GM12801 (cell line): ENCODE measurements at regions not wholly inside any gene's neighbourhood (a gene's known extent, or its start where the extent isn't known, plus 50 kb on each side); places are given as distances from the start of the nearest gene placed in this dataset.

ENCODE experiments used
- TF ChIP-seq, protein P1 (sequence below): IDR thresholded peaks from one replicate; pipeline ENCODE4 v1.5.1; 2011; ENCODE audit warnings: control low read depth; ENCODE audit not compliant: insufficient read length; ENCODE audit errors: extremely low read depth

DNA sequence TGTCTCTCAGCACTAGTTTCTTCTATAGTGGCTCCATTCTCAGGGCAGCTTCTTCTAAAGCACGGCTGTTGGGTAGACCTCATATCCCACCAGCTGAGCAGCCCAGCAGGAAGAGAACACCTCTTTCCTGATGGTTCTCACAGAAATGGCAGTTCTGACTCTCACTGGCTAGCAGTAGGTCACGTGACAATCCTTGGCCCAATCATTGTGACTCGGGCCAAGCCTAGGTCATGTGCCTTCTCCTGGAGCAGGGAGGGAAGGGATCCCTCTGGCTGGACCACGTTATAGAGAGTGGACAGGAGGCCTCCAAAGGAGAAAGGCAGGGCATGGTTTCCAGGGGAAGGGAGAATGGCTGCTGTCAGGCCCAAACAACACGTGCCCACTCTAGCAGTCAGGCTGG lies 149.1 kb downstream of the AACS start:
- TF ChIP-seq, protein P1, sequence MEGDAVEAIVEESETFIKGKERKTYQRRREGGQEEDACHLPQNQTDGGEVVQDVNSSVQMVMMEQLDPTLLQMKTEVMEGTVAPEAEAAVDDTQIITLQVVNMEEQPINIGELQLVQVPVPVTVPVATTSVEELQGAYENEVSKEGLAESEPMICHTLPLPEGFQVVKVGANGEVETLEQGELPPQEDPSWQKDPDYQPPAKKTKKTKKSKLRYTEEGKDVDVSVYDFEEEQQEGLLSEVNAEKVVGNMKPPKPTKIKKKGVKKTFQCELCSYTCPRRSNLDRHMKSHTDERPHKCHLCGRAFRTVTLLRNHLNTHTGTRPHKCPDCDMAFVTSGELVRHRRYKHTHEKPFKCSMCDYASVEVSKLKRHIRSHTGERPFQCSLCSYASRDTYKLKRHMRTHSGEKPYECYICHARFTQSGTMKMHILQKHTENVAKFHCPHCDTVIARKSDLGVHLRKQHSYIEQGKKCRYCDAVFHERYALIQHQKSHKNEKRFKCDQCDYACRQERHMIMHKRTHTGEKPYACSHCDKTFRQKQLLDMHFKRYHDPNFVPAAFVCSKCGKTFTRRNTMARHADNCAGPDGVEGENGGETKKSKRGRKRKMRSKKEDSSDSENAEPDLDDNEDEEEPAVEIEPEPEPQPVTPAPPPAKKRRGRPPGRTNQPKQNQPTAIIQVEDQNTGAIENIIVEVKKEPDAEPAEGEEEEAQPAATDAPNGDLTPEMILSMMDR: no peak

DNA sequence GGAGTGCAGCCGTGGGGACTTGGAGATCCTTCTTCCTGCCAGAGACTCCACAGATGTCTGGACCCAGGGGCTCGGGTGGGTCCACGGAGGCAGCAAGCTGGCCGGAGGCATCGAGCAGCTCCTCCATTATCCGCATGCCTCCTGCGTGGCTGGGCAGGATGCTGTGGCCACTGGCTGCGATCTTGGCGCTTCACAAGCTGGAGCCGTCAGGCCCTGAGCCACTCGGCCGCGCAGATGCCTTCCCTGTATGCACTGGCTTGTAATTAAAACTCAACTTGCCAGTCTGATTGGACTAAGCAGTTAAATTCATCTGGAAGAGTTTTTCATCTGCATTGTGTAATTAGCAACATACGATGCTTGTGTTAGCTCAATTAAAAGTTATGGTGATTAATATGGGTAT lies 151.5 kb downstream of the AACS start:
- TF ChIP-seq, protein P1: no peak

DNA sequence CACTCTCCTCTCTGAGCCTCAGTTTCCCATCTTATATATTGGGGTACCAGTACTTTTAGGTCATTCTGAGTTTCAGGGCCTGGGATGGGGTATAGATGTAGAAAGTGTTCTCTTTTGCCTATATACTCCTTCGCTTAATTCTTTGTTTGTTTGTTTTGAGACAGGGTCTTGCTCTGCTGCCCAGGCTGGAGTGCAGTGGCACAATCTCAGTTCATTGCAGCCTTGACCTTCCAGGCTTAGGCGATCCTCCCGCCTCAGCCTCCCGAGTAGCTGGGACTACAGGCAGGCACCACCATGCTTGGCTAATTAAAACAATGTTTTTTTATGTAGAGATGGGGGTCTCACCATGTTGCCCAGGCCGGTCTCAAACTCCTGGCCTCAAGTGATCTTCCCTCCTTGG lies 152.1 kb downstream of the AACS start:
- TF ChIP-seq, protein P1: no peak

DNA sequence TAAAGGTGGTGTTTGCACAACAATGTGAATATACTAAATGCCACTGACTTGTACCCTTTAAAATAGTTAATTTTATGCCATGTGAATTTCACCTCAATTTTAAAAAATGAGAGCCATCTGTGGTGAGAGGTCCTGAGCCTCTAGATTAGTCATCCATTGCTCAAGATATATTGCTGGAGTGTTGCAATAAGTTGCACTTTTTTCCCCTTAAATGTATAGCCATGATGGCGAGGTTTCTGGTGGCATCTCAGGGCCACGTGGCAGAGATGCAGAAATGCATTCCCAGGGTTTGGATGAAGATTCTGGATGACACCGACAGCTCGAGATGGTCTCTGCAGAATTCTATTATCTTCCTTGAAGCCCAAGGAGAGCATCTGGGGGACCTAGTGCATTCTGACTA lies 153.7 kb downstream of the AACS start:
- TF ChIP-seq, protein P1: no peak

DNA sequence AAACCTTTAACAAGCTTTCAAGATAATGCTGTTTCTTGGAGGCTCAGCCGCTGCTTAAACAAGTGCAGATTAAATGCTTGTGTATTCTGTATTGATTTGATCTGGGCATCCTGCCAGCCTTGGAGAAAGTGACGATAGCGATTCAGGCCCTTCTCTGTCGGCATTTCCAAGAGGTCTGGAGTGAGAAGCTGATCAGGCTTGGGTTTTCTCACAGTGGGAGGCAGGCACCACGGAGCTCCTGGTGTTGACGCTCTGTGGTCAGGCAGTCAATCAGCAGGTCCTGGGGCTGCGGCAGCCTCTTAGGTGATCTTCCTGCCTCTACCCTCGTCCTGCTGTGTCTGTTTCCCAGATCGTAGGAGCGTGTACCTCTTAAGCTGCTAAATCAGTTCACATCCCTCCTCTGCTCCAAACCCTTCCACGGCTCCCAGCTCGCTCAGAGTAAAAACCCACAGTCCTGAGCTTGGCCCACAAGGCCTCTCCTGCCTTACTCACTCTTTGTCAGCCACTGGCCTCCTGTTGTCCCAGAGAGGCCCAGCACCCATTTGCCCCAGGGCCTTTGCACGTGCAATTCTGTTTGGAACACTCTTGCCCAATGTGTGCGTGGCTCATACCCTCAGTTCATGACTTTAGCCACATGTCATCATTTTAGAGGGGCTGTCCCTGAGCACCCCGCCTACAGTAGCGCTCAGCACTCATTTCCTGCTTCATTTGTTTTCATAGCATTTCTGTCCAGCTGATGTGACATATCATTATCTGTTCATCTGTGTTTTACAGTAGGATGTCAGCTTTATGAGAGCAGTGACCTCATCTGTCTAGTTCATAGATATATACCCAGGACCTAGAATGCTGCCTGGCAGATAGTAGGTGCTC lies 155.4 kb downstream of the AACS start:
- TF ChIP-seq, protein P1: no peak

DNA sequence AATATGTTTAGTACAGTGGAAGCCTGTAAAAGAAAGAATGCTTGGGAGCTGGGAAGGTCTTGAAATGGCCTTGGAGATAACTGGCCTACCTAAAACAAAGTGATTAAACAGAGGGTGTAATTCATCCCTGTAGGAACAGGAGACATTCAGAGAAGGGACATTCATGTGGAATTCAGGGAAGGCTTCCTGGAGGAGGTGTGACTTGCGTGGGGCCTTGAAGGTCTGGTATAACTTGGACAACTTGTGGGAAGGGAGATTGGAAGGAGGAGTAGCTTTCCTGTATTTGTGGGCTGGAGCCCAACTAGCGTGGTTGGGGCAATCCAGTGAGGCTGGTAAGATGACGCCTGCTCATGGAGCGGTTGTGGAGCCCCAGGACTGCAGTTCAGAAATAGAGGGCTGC lies 156.4 kb downstream of the AACS start:
- TF ChIP-seq, protein P1: no peak

DNA sequence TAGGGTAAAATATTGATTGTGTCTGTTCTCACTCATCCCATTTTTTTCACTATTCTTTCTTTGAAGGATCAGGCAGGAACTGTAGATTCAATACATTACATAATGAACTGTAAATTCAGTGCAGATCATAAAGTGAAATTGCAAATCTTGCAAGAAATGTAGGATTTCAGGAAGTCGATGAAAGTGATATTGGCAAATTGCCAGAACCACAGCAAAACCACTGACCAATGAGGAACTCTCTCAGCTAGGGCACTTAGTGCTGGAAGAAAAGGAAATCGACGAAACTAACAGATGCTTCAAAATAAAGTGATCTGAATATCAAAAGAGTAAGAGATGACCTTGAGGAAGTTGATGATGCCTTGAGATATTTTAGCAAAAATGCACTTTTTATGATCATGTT lies 157.6 kb downstream of the AACS start:
- TF ChIP-seq, protein P1: no peak

DNA sequence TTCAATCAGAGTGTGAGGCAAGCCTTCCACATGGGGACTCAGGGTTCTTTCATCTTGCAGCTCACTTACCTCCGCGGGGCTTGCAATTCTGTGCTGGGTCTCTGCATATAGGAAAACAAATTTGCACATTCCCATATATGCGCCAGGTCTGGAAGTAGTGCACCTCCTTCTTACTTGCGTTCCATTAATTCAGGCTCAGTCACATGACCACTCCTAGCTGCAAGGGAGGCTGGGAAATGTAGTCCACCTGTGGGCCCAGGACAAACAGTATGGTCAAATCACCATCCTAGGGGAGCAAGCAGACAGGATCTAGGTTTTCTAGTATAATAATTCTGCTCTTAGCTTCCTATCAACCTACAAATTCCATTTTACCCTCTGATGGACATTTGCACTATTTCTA lies 160.4 kb downstream of the AACS start:
- TF ChIP-seq, protein P1: no peak
